Ishikawa (cell line): ENCODE measurements at regions not wholly inside any gene's neighbourhood (a gene's known extent, or its start where the extent isn't known, plus 50 kb on each side); places are given as distances from the start of the nearest gene placed in this dataset.

Source experiments
- CEBPB ChIP-seq: IDR thresholded peaks from 2 replicates; pipeline ENCODE4 v1.6.1; 2012
- CREB1 ChIP-seq: IDR thresholded peaks from 2 replicates; pipeline ENCODE4 v1.6.1; 2012; ENCODE audit warnings: low read depth
- EGR1 ChIP-seq: IDR thresholded peaks from 2 replicates; pipeline ENCODE4 v1.6.1; 2012
- EP300 ChIP-seq: IDR thresholded peaks from 2 replicates; pipeline ENCODE4 v1.6.1; 2012; ENCODE audit warnings: borderline replicate concordance
- FOXM1 ChIP-seq: IDR thresholded peaks from 2 replicates; pipeline ENCODE4 v1.6.1; 2012; ENCODE audit warnings: low read depth, borderline replicate concordance
- MAX ChIP-seq: IDR thresholded peaks from 2 replicates; pipeline ENCODE4 v1.6.1; 2012
- NFIC ChIP-seq: IDR thresholded peaks from 2 replicates; pipeline ENCODE4 v1.6.1; 2012
- RAD21 ChIP-seq: IDR thresholded peaks from 2 replicates; pipeline ENCODE4 v1.6.1; 2012; ENCODE audit warnings: low read depth
- TAF1 ChIP-seq: IDR thresholded peaks from 2 replicates; pipeline ENCODE4 v1.6.1; 2012; ENCODE audit warnings: low read depth, mild to moderate bottlenecking
- TCF12 ChIP-seq: IDR thresholded peaks from 2 replicates; pipeline ENCODE4 v1.6.1; 2012; ENCODE audit warnings: low read depth
- TEAD4 ChIP-seq: IDR thresholded peaks from 2 replicates; pipeline ENCODE4 v1.6.1; 2012
- USF1 ChIP-seq: IDR thresholded peaks from 2 replicates; pipeline ENCODE4 v1.6.1; 2012
- YY1 ChIP-seq: IDR thresholded peaks from 2 replicates; pipeline ENCODE4 v1.6.1; 2012; ENCODE audit warnings: low read depth
- ZBTB7A ChIP-seq: IDR thresholded peaks from 2 replicates; pipeline ENCODE4 v1.6.1; 2012; ENCODE audit warnings: low read depth
- TF ChIP-seq, protein P1 (sequence below): IDR thresholded peaks from 2 replicates; pipeline ENCODE4 v1.6.1; 2012; ENCODE audit warnings: low read depth, mild to moderate bottlenecking

GRCh38 chr10:47095848-47096612 is 184.8 kb downstream of the PTPN20 start:
- no peak for TF ChIP-seq EP300
- TF ChIP-seq USF1, result no peak
- no peak for TF ChIP-seq EGR1
- TF ChIP-seq MAX, result no peak
- TF ChIP-seq FOXM1, result no peak
- no peak for TF ChIP-seq NFIC
- no peak for TF ChIP-seq TAF1
- no peak for TF ChIP-seq TCF12
- TF ChIP-seq, protein P1, sequence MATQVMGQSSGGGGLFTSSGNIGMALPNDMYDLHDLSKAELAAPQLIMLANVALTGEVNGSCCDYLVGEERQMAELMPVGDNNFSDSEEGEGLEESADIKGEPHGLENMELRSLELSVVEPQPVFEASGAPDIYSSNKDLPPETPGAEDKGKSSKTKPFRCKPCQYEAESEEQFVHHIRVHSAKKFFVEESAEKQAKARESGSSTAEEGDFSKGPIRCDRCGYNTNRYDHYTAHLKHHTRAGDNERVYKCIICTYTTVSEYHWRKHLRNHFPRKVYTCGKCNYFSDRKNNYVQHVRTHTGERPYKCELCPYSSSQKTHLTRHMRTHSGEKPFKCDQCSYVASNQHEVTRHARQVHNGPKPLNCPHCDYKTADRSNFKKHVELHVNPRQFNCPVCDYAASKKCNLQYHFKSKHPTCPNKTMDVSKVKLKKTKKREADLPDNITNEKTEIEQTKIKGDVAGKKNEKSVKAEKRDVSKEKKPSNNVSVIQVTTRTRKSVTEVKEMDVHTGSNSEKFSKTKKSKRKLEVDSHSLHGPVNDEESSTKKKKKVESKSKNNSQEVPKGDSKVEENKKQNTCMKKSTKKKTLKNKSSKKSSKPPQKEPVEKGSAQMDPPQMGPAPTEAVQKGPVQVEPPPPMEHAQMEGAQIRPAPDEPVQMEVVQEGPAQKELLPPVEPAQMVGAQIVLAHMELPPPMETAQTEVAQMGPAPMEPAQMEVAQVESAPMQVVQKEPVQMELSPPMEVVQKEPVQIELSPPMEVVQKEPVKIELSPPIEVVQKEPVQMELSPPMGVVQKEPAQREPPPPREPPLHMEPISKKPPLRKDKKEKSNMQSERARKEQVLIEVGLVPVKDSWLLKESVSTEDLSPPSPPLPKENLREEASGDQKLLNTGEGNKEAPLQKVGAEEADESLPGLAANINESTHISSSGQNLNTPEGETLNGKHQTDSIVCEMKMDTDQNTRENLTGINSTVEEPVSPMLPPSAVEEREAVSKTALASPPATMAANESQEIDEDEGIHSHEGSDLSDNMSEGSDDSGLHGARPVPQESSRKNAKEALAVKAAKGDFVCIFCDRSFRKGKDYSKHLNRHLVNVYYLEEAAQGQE, result no peak
- TF ChIP-seq ZBTB7A, result no peak
- TF ChIP-seq YY1, result no peak
- no peak for TF ChIP-seq CREB1
- TF ChIP-seq RAD21, result no peak

- TF ChIP-seq CEBPB (no peak), TEAD4 (no peak), TCF12 (no peak), EP300 (no peak), FOXM1 (no peak), CREB1 (no peak), YY1 (no peak)
Observed at GRCh38 chr10:47098238-47098637, 187.0 kb downstream of the PTPN20 start.

DNA sequence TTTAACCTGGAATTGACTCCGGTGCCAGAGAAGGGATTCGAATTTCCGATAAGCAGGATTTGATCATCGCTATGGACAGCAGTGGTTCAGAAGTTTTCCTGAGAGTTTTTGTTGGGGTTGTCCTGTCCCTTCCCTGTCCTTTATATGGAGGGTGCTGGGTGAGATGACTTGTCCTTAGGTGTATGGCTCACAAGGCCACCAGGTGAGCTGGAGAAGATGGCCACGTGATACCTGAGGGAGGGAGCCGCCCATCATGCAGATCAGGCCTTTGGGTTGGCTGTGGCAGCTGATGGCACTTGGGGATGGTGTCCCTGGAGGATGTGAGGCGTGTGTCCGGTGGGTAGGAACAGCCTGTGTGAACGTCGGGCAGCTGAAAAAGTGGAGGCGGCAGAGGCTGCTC is 187.7 kb downstream of the PTPN20 start:
- TF ChIP-seq NFIC, result no peak
- TF ChIP-seq TAF1, result no peak
- no peak for TF ChIP-seq TEAD4
- TF ChIP-seq CREB1, result no peak
- TF ChIP-seq EGR1, result no peak
- TF ChIP-seq YY1, result no peak
- no peak for TF ChIP-seq FOXM1
- TF ChIP-seq EP300, result no peak
- TF ChIP-seq MAX, result no peak
- no peak for TF ChIP-seq ZBTB7A
- TF ChIP-seq CEBPB, result no peak
- TF ChIP-seq RAD21, result no peak
- TF ChIP-seq TCF12, result no peak
- no peak for TF ChIP-seq USF1
- TF ChIP-seq, protein P1, result no peak

- TF ChIP-seq FOXM1 (no peak), CEBPB (no peak), TCF12 (no peak)
Observed at GRCh38 chr10:47099474-47099873, 188.2 kb downstream of the PTPN20 start.

DNA sequence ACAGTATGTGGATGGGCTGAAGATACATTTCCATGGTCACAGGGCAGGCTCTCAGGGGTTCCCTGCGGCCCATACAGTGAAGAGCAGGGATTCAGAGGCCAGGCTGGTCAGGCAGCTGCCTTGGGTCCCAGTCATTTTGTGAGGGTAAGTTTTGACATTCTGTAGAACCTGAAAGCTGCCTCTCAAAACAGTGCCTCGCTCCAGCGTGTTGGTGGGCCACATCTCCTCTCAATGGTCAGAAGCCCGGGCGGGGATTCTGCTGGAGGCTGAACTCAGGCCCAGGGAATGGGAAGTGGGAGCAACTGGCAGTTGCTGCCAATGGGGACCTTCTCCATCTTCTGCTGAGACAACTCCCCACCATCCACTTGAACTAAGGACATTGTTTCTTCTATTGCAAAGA is 190.0 kb downstream of the PTPN20 start:
- no peak for TF ChIP-seq CEBPB
- no peak for TF ChIP-seq MAX
- no peak for TF ChIP-seq RAD21
- TF ChIP-seq TEAD4, result no peak
- TF ChIP-seq TCF12, result no peak
- no peak for TF ChIP-seq FOXM1
- no peak for TF ChIP-seq NFIC

DNA sequence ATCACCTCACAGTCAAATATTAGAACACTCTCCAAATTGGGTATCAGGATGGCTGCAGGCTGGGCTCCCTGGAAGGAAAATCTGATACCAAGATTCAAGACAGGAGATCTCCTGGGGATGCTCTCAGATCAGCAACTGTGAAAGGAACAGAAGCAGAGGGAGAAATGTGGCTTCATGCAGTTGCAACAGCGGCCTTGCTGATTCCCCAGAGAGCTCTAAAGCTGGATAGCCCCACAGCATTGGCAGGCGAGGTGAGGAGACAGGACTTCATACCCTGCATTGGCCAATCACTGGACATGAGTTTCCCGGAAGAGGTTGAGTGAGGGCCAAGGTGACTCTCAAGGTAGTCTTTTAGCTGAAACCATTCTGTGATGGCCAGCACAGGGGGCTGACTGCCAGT is 190.6 kb downstream of the PTPN20 start:
- no peak for TF ChIP-seq CEBPB
- TF ChIP-seq TEAD4, result no peak
- TF ChIP-seq ZBTB7A, result no peak
- TF ChIP-seq TAF1, result no peak

GRCh38 chr10:47104151-47104605 is 192.9 kb downstream of the PTPN20 start:
- TF ChIP-seq TAF1 (no peak), USF1 (no peak)
